ENCODE measurements at regions not wholly inside any gene's neighbourhood (a gene's known extent, or its start where the extent isn't known, plus 50 kb on each side); places are given as distances from the start of the nearest gene placed in this dataset.

DNA sequence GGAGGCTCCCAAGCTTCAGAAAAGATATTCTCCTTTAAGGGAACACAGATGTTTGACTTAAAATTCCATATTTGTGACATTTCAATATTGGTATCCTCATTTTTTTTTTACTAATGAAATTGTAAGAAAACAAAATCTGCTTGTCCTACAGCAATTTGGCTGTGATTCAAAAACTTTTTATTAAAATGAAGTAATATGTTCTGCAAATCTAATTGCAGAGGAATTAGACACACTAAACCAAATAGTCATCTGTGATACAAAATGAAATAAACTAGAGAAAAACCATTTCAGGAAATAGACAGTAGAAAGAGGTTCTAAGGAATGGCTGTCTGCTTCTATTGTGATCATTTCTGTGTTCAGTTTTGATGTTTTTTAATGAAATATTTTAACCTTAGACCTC is 50.1 kb upstream of the HIF1A start:
- TF ChIP-seq, protein P1, sequence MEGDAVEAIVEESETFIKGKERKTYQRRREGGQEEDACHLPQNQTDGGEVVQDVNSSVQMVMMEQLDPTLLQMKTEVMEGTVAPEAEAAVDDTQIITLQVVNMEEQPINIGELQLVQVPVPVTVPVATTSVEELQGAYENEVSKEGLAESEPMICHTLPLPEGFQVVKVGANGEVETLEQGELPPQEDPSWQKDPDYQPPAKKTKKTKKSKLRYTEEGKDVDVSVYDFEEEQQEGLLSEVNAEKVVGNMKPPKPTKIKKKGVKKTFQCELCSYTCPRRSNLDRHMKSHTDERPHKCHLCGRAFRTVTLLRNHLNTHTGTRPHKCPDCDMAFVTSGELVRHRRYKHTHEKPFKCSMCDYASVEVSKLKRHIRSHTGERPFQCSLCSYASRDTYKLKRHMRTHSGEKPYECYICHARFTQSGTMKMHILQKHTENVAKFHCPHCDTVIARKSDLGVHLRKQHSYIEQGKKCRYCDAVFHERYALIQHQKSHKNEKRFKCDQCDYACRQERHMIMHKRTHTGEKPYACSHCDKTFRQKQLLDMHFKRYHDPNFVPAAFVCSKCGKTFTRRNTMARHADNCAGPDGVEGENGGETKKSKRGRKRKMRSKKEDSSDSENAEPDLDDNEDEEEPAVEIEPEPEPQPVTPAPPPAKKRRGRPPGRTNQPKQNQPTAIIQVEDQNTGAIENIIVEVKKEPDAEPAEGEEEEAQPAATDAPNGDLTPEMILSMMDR (IDR thresholded peaks at IDR 0.05) = no peak
- TF ChIP-seq POLR2A (IDR thresholded peaks at IDR 0.05) = no peak
